ENCODE measurements at regions not wholly inside any gene's neighbourhood (a gene's known extent, or its start where the extent isn't known, plus 50 kb on each side); places are given as distances from the start of the nearest gene placed in this dataset.

GRCh38 chr11:97516688-97517087 is 1126.9 kb downstream of the JRKL start:
- ChIA-PET CTCF (no interaction called here), SMC1A (ENCODE audit: uncharacterized antibody, unreplicated experiment) (no interaction called here), POLR2A (no interaction called here), RAD21 (ENCODE audit: unreplicated experiment) (no interaction called here)
- no peak for DNase-seq (ENCODE audit: low read depth, low spot score)
- TF ChIP-seq RAD51 (IDR thresholded peaks at IDR 0.05) = no peak
- no peak for TF ChIP-seq MXI1 (IDR thresholded peaks at IDR 0.05; ENCODE audit: low read depth, low read length)
- no peak for TF ChIP-seq BMI1 (IDR thresholded peaks at IDR 0.05; ENCODE audit: borderline replicate concordance)
- no peak for TF ChIP-seq CREM (IDR thresholded peaks at IDR 0.05; ENCODE audit: low read depth)
- no peak for TF ChIP-seq JUND (IDR thresholded peaks at IDR 0.05; ENCODE audit: low read depth, low read length)
- no peak for TF ChIP-seq CBX5 (IDR thresholded peaks at IDR 0.05; ENCODE audit: low read depth)
- TF ChIP-seq, protein P1, sequence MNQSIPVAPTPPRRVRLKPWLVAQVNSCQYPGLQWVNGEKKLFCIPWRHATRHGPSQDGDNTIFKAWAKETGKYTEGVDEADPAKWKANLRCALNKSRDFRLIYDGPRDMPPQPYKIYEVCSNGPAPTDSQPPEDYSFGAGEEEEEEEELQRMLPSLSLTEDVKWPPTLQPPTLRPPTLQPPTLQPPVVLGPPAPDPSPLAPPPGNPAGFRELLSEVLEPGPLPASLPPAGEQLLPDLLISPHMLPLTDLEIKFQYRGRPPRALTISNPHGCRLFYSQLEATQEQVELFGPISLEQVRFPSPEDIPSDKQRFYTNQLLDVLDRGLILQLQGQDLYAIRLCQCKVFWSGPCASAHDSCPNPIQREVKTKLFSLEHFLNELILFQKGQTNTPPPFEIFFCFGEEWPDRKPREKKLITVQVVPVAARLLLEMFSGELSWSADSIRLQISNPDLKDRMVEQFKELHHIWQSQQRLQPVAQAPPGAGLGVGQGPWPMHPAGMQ (IDR thresholded peaks at IDR 0.05; ENCODE audit: borderline replicate concordance) = no peak
- no peak for TF ChIP-seq DPF2 (IDR thresholded peaks at IDR 0.05)
- H3K27me3 ChIP-seq (replicated peaks in 1 of 2; ENCODE audit: control insufficient read depth in 2 of 2, insufficient read depth in 2 of 2, low read length in 1 of 2) = no peaks in the 10 kb centered on the region
- H3K9me3 ChIP-seq (replicated peaks; ENCODE audit: control insufficient read depth, insufficient read depth, low read length) = no peaks in the 10 kb centered on the region
- H3K36me3 ChIP-seq (ENCODE audit: control insufficient read depth in 2 of 2, insufficient read depth in 2 of 2, low read length in 1 of 2) = no peaks in the 10 kb centered on the region
- no peak overlapping the region for H3K9ac ChIP-seq (ENCODE audit: control insufficient read depth, insufficient read depth, low read length)
- H3K4me2 ChIP-seq (ENCODE audit: control insufficient read depth, insufficient read depth) = no peak overlapping the region
- H3K79me2 ChIP-seq (ENCODE audit: control insufficient read depth, insufficient read depth, low read length) = no peaks in the 10 kb centered on the region
- no peaks in the 10 kb centered on the region for H3K4me1 ChIP-seq (ENCODE audit: control insufficient read depth, insufficient read depth, low read length)
- FAIRE-seq = no peak
- intact Hi-C loops (cut with micrococcal nuclease; ENCODE audit: unreplicated experiment) (no loop called here), in situ Hi-C loops (cut with MboI) (no loop called here)
- no peak overlapping the region for H3K27ac ChIP-seq (ENCODE audit: control insufficient read depth, insufficient read depth)
- WGBS (ENCODE audit: insufficient coverage, insufficient replicate concordance, low lambda C conversion rate, missing lambda C conversion rate) = 3% methylated on average over 3 of the region's 3 CpGs
- H3K4me3 ChIP-seq = no peak overlapping the region
- no peak for ATAC-seq
- no TSS peak for BruUV-seq (replicated peaks)
- no peak overlapping the region for H2AFZ ChIP-seq (ENCODE audit: control insufficient read depth, low read depth, low read length)
- H4K20me1 ChIP-seq (ENCODE audit: control insufficient read depth, insufficient read depth) = no peaks in the 10 kb centered on the region

GRCh38 chr11:97525273-97525672 is 1135.5 kb downstream of the JRKL start:
- ChIA-PET SMC1A (ENCODE audit: uncharacterized antibody, unreplicated experiment) (no interaction called here), RAD21 (ENCODE audit: unreplicated experiment) (no interaction called here), CTCF (interaction anchor here (0.6 kb wide), 1 partner anchor 222 kb away, joined by 3 read pairs; no protein-coding TSS in a partner anchor), POLR2A (no interaction called here)
- H4K20me1 ChIP-seq (ENCODE audit: control insufficient read depth, insufficient read depth) = no peaks in the 10 kb centered on the region
- H3K79me2 ChIP-seq (ENCODE audit: control insufficient read depth, insufficient read depth, low read length) = no peaks in the 10 kb centered on the region
- FAIRE-seq (no peak), DNase-seq (ENCODE audit: low read depth, low spot score) (no peak), ATAC-seq (no peak)
- no TSS peak for BruUV-seq (replicated peaks)
- H3K36me3 ChIP-seq (ENCODE audit: control insufficient read depth in 2 of 2, insufficient read depth in 2 of 2, low read length in 1 of 2) = no peaks in the 10 kb centered on the region
- H3K9ac ChIP-seq (ENCODE audit: control insufficient read depth, insufficient read depth, low read length) = no peak overlapping the region
- no peak overlapping the region for H3K4me3 ChIP-seq
- H3K27ac ChIP-seq (ENCODE audit: control insufficient read depth, insufficient read depth) = no peak overlapping the region
- H3K27me3 ChIP-seq (replicated peaks in 1 of 2; ENCODE audit: control insufficient read depth in 2 of 2, insufficient read depth in 2 of 2, low read length in 1 of 2) = no peaks in the 10 kb centered on the region
- H3K9me3 ChIP-seq (replicated peaks; ENCODE audit: control insufficient read depth, insufficient read depth, low read length) = no peaks in the 10 kb centered on the region
- in situ Hi-C loops (cut with MboI) (no loop called here), intact Hi-C loops (cut with micrococcal nuclease; ENCODE audit: unreplicated experiment) (no loop called here)
- H3K4me1 ChIP-seq (ENCODE audit: control insufficient read depth, insufficient read depth, low read length) = no peaks in the 10 kb centered on the region
- H2AFZ ChIP-seq (ENCODE audit: control insufficient read depth, low read depth, low read length) = no peak overlapping the region
- H3K4me2 ChIP-seq (ENCODE audit: control insufficient read depth, insufficient read depth) = no peak overlapping the region
- 0% methylated on average over 2 of the region's 2 CpGs for WGBS (ENCODE audit: insufficient coverage, insufficient replicate concordance, low lambda C conversion rate, missing lambda C conversion rate)
- TF ChIP-seq SMAD5 (IDR thresholded peaks at IDR 0.05; ENCODE audit: low read depth) (no peak), KLF5 (IDR thresholded peaks at IDR 0.05; ENCODE audit: partially characterized antibody) (no peak), CHD4 (IDR thresholded peaks at IDR 0.05) (no peak), NFYA (IDR thresholded peaks at IDR 0.05; ENCODE audit: borderline replicate concordance, low read depth, low read length) (no peak), CREB1 (IDR thresholded peaks at IDR 0.05; ENCODE audit: low read depth) (no peak), POU2F2 (IDR thresholded peaks at IDR 0.05; ENCODE audit: borderline replicate concordance, low read depth, low read length) (no peak), SUPT20H (IDR thresholded peaks at IDR 0.05; ENCODE audit: borderline replicate concordance, control insufficient read depth, low read depth, low read length) (no peak), USF2 (IDR thresholded peaks at IDR 0.05; ENCODE audit: borderline replicate concordance, low read depth, low read length) (no peak), SRF (IDR thresholded peaks at IDR 0.05; ENCODE audit: low read depth in 2 of 2, low read length in 2 of 2) (no peak), RB1 (IDR thresholded peaks at IDR 0.05; ENCODE audit: borderline replicate concordance) (no peak), NFYB (IDR thresholded peaks at IDR 0.05; ENCODE audit: insufficient read depth, low read depth, low read length) (no peak), RELA (IDR thresholded peaks at IDR 0.05; ENCODE audit: borderline replicate concordance, partially characterized antibody) (no peak)

All from GM12878 (cell line).